GM19452 (cell line): ENCODE measurements at regions not wholly inside any gene's neighbourhood (a gene's known extent, or its start where the extent isn't known, plus 50 kb on each side); places are given as distances from the start of the nearest gene placed in this dataset.
"Not testable (repeated sequence)": the region's sequence is repeated elsewhere in the genome, so short reads cannot be mapped to it uniquely, and the experiment has no call there.

Source experiments
- ATAC-seq: cut with Tn5 transposase; IDR thresholded peaks from one replicate; pipeline ENCODE4 v1.9.1; 2021; ENCODE audit not compliant: unreplicated experiment

DNA sequence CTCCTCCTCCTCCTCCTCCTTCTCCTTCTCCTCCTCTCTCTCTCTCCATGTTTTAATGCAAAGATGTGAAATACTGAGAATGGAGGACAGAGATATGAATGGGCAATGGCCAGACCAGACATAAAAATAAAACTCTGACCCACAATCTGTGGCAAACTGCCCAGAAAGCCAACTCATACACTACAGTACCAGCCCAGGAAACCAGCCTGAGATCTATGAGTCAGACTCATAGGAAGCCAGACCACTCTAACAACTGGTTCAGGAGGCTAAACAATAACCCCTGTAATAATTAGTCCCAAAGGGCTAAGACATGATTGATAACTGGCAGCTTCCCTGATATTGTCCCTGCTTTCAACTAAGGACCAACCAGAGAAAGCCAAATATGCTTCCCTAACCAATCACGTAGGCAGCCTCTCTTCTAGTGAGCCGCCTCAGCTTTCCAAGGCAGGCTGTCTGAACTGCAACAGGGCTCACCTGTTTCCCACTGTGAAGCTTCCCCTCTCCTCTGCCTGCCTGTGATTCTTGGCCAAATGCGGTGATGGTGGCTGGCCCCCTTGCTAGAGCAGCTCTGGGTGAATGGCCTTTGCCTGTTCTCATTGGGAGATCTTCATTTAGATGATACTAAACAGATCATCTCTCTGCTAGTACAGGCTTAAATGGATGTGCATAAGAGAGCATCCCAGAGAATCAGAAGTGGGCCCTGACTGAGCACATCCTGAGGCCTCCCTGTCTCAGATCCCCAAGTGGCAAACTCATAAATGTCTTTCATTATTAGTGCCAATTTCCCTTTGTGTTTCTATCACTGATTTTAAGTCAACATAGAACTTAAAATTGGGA, 817.6 kb downstream of the TNS3 start:
- no peak for ATAC-seq

DNA sequence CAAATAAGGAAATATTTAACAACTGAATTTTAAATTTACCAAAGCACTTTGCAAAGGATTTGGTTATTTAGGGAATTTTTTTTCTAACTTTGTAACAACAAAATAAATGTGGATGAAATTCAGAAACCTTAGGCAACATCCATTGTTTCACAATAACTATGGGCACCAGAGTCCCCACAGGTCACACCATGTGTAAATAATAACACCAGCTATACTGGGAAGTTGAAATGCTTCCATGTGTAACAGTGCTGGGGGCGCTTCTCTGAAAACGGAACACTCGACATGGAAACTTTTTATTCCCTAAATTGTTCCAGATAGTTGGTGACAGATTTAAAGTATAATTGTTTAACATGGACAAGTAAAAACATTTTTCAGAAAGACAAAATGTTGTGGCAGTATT, 818.6 kb downstream of the TNS3 start:
- ATAC-seq, result no peak

DNA sequence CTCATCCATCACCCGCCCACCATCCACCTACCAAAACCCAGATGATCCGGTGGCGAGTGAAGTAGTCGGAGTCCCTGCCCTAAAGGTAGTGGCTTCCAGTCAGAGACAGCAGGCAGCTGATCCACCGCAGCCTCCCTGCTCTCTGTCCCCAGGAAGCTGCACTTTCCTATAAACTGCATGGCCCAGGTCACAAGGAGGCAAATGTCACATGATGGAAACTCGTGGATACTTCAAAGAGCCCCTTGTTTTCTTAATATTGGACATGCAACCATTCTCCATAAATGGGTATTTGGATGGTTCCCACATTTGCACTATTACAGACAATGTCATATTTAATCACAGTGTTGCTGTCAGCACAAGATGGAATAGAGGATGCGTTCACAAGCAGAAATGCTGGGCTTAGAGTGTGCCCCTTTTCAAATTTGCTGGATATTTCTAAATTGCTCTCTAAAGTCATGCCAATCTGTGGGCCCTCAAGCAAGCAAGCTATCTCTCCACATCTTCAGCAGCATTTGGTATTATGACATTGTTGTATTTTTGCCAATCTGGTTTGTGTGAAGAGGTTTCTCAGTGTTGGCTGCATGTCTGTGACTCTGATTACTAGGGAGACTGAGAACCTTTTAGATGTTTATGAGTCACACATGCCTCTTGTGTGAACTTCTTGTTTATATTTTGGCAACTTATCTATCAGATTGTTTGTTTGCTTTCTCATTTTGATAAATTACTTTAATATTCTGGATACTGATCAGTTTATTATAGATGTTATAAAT, 822.0 kb downstream of the TNS3 start:
- no peak for ATAC-seq

DNA sequence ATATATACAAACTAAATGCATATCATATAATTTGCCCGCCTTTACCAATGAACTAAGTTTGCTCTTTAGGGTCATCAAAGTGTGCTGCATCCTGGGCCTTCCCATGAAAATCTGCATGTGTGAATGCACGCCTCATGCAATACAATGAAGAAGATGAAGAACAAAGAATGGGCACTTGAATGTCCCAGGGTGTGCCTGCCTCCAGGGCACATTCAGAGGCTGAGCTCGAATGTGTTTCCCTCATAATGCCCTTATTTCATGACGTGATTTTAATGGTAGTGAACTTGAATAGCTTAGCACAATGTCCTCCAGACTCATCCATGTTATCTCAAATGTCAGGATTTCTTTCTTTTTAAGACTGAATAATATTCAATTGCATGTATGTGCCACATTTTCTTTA, 824.9 kb downstream of the TNS3 start:
- no peak for ATAC-seq

GRCh38 chr7:46756256-46756655, 825.7 kb downstream of the TNS3 start:
- ATAC-seq, result no peak

- no peak for ATAC-seq
These were observed 826.5 kb downstream of the TNS3 start for GRCh38 chr7:46755120-46756034.

- no peak for ATAC-seq
These were observed 827.7 kb downstream of the TNS3 start for GRCh38 chr7:46754140-46754720.

GRCh38 chr7:46753662-46754061, 828.2 kb downstream of the TNS3 start:
- ATAC-seq, result no peak

DNA sequence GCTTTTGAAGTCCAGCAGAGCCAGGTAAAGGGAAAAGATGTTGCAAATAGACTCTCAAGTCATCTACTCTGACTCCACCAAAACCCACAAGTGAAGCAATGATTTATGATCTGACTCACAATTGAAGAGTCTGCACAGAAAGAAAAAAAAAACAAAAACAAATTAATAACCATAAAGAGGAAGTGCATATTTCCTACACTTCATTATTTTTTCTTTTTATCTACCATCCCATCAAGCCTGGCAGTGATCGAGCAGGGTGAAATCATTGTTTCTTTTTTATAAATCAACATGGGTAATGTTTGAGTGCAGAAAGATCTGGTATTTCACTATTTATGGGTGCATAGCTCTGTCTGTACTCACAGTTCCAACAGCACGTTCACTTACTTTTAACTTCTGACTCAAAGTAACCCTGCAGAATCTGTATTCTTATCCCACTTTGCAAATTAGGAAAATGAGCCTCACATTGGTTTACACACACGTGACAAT, 829.0 kb downstream of the TNS3 start:
- no peak for ATAC-seq

DNA sequence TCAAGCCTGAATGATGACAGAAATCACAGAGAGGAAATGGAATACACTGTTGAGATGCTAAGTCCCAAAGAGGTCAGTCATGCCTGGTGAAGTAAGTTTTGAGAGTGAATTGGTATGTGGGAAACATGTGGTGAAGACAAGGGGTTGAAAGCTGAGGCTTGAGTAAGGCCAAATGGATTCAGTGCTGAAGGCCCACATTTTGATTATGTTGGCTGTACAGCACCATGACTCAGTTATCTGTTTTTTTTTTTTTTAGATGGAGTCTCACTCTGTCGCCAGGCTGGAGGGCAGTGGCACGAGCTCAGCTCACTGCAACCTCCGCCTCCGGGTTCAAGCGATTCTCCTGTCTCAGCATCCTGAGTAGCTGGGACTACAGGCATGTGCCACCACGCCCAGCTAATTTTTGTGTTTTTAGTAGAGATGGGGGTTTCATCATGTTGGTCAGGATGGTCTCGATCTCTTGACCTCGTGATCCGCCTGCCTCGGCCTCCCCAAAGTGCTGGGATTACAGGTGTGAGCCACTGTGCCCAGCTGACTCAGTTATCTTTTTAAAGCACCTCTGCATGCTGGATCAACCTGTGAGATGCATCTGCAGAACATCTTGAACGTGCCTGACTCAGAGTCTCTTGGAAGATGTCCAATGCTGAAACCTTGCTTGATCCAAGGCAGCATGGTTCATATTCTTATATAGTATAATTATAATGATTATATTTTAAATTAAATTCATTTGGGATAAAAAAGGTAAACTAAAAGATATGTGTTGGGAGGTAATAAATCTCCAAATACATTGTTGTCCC, 829.8 kb downstream of the TNS3 start:
- ATAC-seq, result not testable (repeated sequence)

DNA sequence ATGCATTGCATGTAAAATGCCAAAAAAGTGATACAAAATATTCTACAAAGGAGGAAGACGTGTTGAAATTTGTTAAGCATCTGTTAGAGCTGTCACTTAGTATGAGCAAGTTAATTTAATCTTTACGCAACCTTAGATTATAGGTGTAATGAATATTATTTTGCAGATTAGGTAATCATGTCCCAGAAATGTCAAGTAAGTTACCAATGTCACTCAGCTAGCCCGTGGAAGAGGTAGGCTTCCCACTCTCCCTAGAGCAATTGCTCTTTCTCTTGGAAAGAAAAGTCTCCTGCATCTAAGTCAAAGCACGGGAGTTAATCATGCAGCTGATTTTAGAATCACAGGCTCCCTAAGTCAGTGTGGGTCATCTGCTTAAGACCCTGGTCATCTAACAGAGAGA, 830.4 kb upstream of the IGFBP3 start:
- no peak for ATAC-seq

DNA sequence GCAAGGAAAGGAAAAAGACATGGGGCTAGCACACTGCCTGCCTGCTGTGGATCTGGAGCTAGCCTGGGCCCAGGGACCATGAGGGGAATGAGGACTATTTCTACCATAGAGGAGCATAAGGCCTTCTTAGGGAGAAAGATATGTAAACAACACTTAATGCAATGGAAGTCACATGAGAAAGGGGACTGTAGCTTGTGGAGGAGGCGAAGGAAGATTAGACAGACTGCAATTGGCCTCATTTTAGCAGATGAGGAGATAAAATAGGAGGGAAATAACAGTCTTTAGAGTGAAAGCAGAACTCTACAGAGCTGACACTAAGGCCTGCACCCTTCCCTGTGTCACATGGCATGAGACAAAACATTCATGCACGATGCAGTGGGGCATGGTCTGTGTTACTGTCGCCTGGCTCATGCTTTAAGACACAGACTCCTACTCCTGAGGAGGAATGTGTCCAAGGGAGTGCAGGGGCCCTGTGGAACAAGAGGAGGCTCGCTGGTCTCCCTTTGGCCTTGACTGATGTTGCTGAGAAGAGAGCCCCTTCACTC, 829.3 kb upstream of the IGFBP3 start:
- ATAC-seq, result no peak

DNA sequence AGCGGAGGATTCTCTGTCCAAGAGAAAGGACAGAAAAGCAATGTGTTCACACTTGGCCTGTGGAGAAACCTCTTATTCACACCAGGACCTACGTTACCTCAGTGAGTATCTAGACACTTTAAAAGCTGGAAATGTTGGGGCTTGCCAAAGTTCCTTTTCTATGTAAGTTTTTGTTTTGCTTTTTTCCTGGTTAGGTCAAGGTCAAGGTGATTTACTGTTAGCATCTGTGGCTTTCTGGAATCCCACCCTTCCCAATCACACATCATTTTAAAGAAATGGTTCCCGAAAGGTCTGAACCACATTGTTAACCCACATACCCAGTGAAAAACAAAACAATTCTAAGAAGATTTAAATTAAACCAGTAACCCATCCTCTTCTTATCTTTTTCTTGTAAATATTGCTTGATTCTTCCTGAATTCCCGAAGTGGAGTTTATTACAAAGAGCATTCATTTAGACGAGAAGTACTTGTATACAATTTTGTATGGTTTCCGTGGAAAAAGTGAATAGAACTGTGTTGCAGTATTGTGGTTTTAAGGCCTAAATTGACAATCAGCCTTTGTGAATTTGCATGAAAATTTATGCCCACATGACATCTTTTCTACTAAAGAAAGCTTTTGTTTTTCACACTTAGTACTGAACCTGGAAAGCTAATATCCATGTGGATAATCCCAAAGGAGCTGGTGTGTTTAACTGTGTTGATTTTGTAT, 827.0 kb upstream of the IGFBP3 start:
- no peak for ATAC-seq

DNA sequence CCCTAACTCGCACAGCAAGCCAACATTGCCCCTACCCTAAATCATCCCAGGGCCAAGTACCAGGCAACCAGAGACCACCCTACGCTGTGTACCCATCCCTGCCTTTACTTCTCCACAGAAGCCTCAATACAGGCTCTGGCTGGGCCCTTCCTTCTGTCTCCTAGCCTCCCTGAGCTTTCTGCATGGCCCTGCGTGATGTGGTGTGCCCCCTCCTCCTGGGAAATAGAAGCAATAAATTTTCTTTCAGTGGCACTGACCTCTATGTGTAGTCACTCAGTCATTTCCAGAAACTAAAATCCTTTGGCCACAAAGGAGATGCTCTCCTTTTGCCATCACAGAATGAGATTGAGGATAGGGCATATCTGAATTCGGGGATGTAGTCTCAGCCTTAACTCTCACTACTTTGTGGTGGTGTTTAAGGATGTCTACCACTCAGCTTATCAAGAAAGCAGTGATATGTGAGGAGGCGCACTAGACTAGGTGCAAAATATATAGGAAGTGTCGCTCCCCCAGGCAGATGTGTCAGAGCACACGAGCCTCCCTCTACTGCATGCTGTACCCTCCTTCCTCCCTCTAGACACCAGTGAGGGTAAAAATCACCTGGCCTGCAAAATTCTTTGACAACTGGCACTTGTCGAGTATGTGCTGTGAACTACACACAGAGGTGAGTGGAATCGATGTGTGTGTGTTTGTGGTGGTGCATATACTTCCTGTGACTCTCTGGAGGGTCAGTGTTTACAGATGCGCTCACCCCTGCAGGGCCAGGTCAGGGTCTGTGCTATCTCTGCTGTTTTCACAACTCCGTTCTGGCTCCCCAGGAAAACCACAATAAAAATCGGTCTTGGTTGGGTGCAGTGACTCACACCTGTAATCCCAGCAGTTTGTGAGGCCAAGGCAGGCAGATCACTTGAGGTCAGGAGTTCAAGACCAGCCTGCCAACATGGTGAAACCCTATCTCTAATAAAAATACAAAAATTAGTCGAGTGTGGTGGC, 825.9 kb upstream of the IGFBP3 start:
- ATAC-seq, result no peak

GRCh38 chr7:46745707-46746090, 824.6 kb upstream of the IGFBP3 start:
- ATAC-seq, result no peak

GRCh38 chr7:46744957-46745706, 824.1 kb upstream of the IGFBP3 start:
- ATAC-seq, result no peak

GRCh38 chr7:46742601-46743000, 821.5 kb upstream of the IGFBP3 start:
- no peak for ATAC-seq
